OCI-LY7 (cell line): ENCODE measurements at regions not wholly inside any gene's neighbourhood (a gene's known extent, or its start where the extent isn't known, plus 50 kb on each side); places are given as distances from the start of the nearest gene placed in this dataset.

Experiments used
- BruUV-seq: library from RNA; stranded (reverse); fragments of 400-500 nt; replicated peaks from 2 replicates; lab custom pipeline; 2021; lab: Mats Ljungman, UMichigan
- CTCF ChIA-PET: fragments of 300-600 bp; sonication (Branson Sonifier 250); formaldehyde crosslinking; loops from one replicate; lab custom pipeline; 2022; ENCODE audit warnings: antibody characterized with exemption; ENCODE audit not compliant: unreplicated experiment; lab: Charles Lee
- POLR2A ChIA-PET: fragments of 300-600 bp; sonication (Branson Sonifier 250); formaldehyde crosslinking; loops from one replicate; lab custom pipeline; 2022; ENCODE audit warnings: antibody characterized with exemption; lab: Charles Lee
- DNase-seq: peaks from one replicate; pipeline ENCODE4 v3.0.0-alpha.2; 2015; ENCODE audit warnings: low spot score
- H2AFZ ChIP-seq: fragments of 200-600 bp; sonication (generic), shearing (Covaris generic); 2 replicates; pipeline ENCODE4 v1.6.1; 2014; ENCODE audit warnings: mild to moderate bottlenecking, antibody characterized with exemption, low read length, moderate library complexity
- H3K27ac ChIP-seq: fragments of 200-600 bp; sonication (generic); 2 replicates; pipeline ENCODE4 v1.5.1; 2014; ENCODE audit warnings: mixed run types, low read depth, mild to moderate bottlenecking, moderate library complexity, low read length, inconsistent platforms; ENCODE audit not compliant: poor library complexity, severe bottlenecking
- H3K36me3 ChIP-seq: fragments of 200-600 bp; sonication (generic); 2 replicates; pipeline ENCODE4 v1.6.1; 2014; ENCODE audit warnings: mild to moderate bottlenecking, antibody characterized with exemption, low read length, moderate library complexity, mixed read lengths; ENCODE audit not compliant: insufficient read depth
- H3K4me1 ChIP-seq: fragments of 200-600 bp; sonication (generic); 2 replicates; pipeline ENCODE4 v1.5.1; 2014; ENCODE audit warnings: mild to moderate bottlenecking, low read length; ENCODE audit not compliant: insufficient read depth, poor library complexity, severe bottlenecking
- H3K4me2 ChIP-seq: fragments of 200-600 bp; sonication (generic); 2 replicates; pipeline ENCODE4 v1.6.1; 2014; ENCODE audit warnings: mild to moderate bottlenecking, low read length
- H3K4me3 ChIP-seq: fragments of 200-600 bp; sonication (generic); 2 replicates; pipeline ENCODE4 v1.5.1; 2014; ENCODE audit warnings: mild to moderate bottlenecking, low read depth, low read length; ENCODE audit not compliant: poor library complexity, severe bottlenecking
- H3K79me2 ChIP-seq: fragments of 200-600 bp; sonication (generic); 2 replicates; pipeline ENCODE4 v1.6.1; 2016; ENCODE audit warnings: low read depth, mild to moderate bottlenecking, low read length, moderate library complexity, mixed read lengths; ENCODE audit not compliant: insufficient read depth
- H3K9me2 ChIP-seq: fragments of 200-600 bp; sonication (generic); 2 replicates; pipeline ENCODE4 v1.6.1; 2016; ENCODE audit warnings: mild to moderate bottlenecking, low read length, mixed read lengths; ENCODE audit not compliant: insufficient read depth
- H3K9me3 ChIP-seq: fragments of 200-600 bp; sonication (generic); 2 replicates; pipeline ENCODE4 v1.6.1; 2014; ENCODE audit warnings: mild to moderate bottlenecking, mixed run types, low read length, mixed read lengths
- H4K20me1 ChIP-seq: fragments of 200-600 bp; sonication (generic); 2 replicates; pipeline ENCODE4 v1.6.1; 2014; ENCODE audit warnings: mild to moderate bottlenecking, antibody characterized with exemption, low read length, moderate library complexity, mixed read lengths; ENCODE audit not compliant: insufficient read depth
- EZH2phosphoT487 ChIP-seq: fragments of 200-600 bp; sonication (generic); IDR thresholded peaks from 2 replicates; pipeline ENCODE4 v1.6.1; 2018; ENCODE audit warnings: low read depth, borderline replicate concordance, mild to moderate bottlenecking, mixed run types, antibody characterized with exemption, low read length, moderate library complexity, mixed read lengths
- intact Hi-C: fragments of 100-400 bp; cut with micrococcal nuclease; formaldehyde crosslinking; loops from one replicate; pipeline ENCODE4 v1.10.0; 2022; ENCODE audit not compliant: unreplicated experiment
- TF ChIP-seq, protein P1 (sequence below): fragments of 200-600 bp; sonication (generic); conservative IDR thresholded peaks from 2 replicates; pipeline ENCODE4 v1.5.1; 2014; ENCODE audit warnings: mild to moderate bottlenecking, antibody characterized with exemption, low read length, moderate library complexity, mixed read lengths

DNA sequence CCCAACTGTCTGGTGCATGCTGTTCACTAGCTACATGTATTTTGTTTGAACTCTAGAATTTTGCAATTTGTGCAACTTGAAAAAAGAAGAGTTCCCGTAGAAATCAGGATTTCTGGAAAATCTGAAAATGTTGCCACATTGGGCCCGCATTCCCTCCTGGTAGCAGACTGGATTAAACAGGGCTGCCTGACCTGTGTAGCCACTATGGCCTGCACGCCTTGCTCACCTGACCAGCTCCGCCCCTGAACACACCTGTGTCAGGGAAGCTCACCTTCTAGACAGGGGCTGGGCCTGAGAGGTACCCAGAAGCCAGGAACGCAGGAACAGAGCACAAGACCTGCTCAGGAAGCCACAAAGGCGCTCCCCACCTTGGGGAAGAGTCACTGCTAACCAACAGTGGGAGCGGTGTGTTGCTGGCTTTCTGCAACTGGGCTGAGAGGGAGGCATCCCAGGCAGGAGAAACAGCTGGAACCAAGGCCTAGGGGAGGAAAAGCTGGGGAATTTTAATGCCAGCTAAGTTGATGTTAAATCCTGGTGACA, 106.5 kb downstream of the UQCRFS1 start:
- H3K4me1 ChIP-seq, result no peaks in the 10 kb centered on the region
- H3K4me3 ChIP-seq, result no peak overlapping the region
- H3K4me2 ChIP-seq, result no peak overlapping the region
- no peak overlapping the region for H2AFZ ChIP-seq
- no peak for DNase-seq
- BruUV-seq, result no TSS peak
- no peak overlapping the region for H3K27ac ChIP-seq
- CTCF ChIA-PET, result no interaction called here
- H3K79me2 ChIP-seq, result no peaks in the 10 kb centered on the region
- H3K9me3 ChIP-seq, result no peaks in the 10 kb centered on the region
- TF ChIP-seq, protein P1, sequence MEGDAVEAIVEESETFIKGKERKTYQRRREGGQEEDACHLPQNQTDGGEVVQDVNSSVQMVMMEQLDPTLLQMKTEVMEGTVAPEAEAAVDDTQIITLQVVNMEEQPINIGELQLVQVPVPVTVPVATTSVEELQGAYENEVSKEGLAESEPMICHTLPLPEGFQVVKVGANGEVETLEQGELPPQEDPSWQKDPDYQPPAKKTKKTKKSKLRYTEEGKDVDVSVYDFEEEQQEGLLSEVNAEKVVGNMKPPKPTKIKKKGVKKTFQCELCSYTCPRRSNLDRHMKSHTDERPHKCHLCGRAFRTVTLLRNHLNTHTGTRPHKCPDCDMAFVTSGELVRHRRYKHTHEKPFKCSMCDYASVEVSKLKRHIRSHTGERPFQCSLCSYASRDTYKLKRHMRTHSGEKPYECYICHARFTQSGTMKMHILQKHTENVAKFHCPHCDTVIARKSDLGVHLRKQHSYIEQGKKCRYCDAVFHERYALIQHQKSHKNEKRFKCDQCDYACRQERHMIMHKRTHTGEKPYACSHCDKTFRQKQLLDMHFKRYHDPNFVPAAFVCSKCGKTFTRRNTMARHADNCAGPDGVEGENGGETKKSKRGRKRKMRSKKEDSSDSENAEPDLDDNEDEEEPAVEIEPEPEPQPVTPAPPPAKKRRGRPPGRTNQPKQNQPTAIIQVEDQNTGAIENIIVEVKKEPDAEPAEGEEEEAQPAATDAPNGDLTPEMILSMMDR, result no peak
- no peak for TF ChIP-seq EZH2phosphoT487
- no peaks in the 10 kb centered on the region for H3K9me2 ChIP-seq
- no peaks in the 10 kb centered on the region for H3K36me3 ChIP-seq
- H4K20me1 ChIP-seq, result no peaks in the 10 kb centered on the region
- POLR2A ChIA-PET, result interaction anchor here (0.7 kb wide), 1 partner anchor 721 kb away, joined by 3 read pairs; no protein-coding TSS in a partner anchor
- intact Hi-C loops, result no loop called here

DNA sequence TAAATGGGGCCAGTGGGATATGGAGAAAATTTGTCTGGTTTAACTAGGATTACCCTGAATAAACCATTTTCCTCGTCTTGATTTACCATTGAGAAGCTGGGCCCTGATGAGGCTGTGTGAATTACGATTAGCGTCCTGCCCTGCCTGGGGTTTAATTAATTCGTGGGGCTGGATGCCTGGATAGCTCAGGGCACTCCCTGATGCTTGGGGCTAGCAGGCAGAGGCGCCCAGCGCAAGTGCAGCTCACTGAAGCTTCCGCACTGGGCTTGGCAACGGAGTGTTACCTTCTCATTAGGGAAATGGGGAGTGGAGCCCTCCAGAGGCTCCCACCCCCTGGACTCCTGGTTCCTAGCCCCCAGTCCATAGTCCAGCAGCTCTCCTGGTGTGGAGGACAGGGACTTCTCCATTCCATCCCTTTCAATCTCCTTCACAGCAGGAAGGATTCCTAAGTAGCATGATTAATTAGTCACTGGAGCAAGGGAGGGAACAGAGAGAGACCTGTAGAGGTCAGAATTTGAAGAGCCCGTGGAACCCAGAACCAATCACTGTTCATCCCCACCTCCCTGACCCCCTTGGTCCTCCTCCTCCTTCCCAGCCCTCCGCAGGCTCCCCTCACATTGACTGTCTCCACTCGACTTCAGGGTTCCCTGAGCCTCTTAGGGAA, 107.2 kb downstream of the UQCRFS1 start:
- Histone ChIP-seq H3K9me3 (no peaks in the 10 kb centered on the region), H3K4me2 (no peak overlapping the region), H3K9me2 (no peaks in the 10 kb centered on the region), H3K36me3 (no peaks in the 10 kb centered on the region), H3K4me1 (no peaks in the 10 kb centered on the region), H3K4me3 (no peak overlapping the region), H3K27ac (no peak overlapping the region), H3K79me2 (no peaks in the 10 kb centered on the region), H2AFZ (no peak overlapping the region), H4K20me1 (no peaks in the 10 kb centered on the region)
- ChIA-PET POLR2A (no interaction called here), CTCF (no interaction called here)
- TF ChIP-seq, protein P1, result no peak
- no peak for TF ChIP-seq EZH2phosphoT487
- intact Hi-C loops, result no loop called here
- no peak for DNase-seq
- BruUV-seq, result no TSS peak

DNA sequence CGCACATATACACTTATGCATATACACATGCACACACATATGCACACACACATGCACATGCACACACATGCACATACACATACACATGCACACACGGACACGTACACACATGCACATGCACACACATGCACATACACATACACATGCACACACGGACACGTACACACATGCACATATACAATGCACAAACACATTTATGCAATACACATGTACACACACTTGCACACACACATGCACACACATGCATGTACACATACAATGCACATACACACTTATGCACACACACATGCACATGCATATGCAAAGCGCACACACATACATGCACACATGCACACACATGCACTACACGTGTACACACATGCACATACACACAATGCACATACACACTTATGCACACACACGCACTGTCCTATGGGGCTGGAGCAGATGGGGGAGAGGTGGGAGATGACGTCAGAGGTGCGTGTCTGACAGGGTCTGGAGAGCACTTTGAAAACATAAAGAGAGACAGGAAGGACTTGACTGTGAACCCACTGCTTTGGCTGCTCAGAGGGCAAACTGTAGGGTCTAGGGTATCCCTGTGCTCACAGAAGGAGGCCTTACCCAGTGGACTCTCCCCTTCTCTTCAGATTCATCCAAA, 108.2 kb downstream of the UQCRFS1 start:
- no peaks in the 10 kb centered on the region for H3K4me1 ChIP-seq
- H3K36me3 ChIP-seq, result no peaks in the 10 kb centered on the region
- CTCF ChIA-PET, result no interaction called here
- no peak overlapping the region for H3K27ac ChIP-seq
- H3K4me2 ChIP-seq, result no peak overlapping the region
- H3K4me3 ChIP-seq, result no peak overlapping the region
- no peaks in the 10 kb centered on the region for H3K79me2 ChIP-seq
- intact Hi-C loops, result no loop called here
- H2AFZ ChIP-seq, result no peak overlapping the region
- H4K20me1 ChIP-seq, result no peaks in the 10 kb centered on the region
- POLR2A ChIA-PET, result no interaction called here
- no peak for DNase-seq
- H3K9me3 ChIP-seq, result no peaks in the 10 kb centered on the region
- no peak for TF ChIP-seq EZH2phosphoT487
- TF ChIP-seq, protein P1, result no peak
- no TSS peak for BruUV-seq
- no peaks in the 10 kb centered on the region for H3K9me2 ChIP-seq
